ENCODE measurements at regions not wholly inside any gene's neighbourhood (a gene's known extent, or its start where the extent isn't known, plus 50 kb on each side); places are given as distances from the start of the nearest gene placed in this dataset.

DNA sequence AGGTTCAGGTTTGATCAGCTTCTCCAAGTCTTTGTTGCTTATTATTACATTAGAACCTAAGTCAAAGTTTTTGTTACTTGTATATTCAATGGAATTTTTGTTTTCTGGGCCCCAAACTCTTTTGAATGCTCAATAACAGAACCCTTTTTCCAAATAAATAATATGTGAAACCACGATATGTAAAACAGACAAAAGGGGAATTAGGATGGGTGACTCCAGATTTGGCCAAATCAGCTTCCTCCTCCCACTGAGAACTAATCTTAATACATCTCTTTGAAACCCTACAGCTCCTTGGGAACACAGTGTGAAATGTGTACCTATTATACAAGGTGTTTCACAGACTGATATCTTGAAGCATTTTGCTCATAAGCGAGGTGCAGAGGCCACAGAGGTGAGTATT is 67.0 kb upstream of the TNFSF18 start:
- no peak for DNase-seq (ENCODE audit: low read depth)
- no peak overlapping the region for H3K4me3 ChIP-seq (ENCODE audit: low read depth, low read length)
- TF ChIP-seq CTCF (IDR thresholded peaks at IDR 0.05; ENCODE audit: control insufficient read depth, extremely low read depth, insufficient read depth): no peak

GRCh38 chr1:173117108-173117633 is 66.4 kb upstream of the TNFSF18 start:
- no peak for DNase-seq (ENCODE audit: low read depth)
- TF ChIP-seq CTCF (IDR thresholded peaks at IDR 0.05; ENCODE audit: control insufficient read depth, extremely low read depth, insufficient read depth): no peak
- no peak overlapping the region for H3K4me3 ChIP-seq (ENCODE audit: low read depth, low read length)

DNA sequence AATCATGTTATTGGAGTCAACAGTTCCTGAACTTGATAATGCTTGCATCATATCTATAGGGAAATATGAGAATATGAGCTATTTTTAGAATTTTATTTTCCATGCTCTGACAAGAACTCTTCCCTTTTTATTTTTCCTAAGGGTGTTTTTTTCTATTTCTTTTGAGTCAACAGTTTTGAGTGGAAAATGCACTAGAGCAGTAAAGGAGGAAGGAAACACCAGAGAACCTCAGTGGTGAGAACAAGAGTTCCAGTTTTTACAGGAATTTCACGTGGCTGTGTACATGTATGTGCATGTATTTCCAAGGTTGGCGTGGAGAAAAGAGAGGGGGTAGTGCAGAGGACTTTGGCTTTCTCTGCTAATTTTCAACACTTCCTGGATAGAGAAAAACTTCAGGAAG is 63.6 kb upstream of the TNFSF18 start:
- no peak for TF ChIP-seq CTCF (IDR thresholded peaks at IDR 0.05; ENCODE audit: control insufficient read depth, extremely low read depth, insufficient read depth)
- no peak overlapping the region for H3K4me3 ChIP-seq (ENCODE audit: low read depth, low read length)
- no peak for DNase-seq (ENCODE audit: low read depth)

DNA sequence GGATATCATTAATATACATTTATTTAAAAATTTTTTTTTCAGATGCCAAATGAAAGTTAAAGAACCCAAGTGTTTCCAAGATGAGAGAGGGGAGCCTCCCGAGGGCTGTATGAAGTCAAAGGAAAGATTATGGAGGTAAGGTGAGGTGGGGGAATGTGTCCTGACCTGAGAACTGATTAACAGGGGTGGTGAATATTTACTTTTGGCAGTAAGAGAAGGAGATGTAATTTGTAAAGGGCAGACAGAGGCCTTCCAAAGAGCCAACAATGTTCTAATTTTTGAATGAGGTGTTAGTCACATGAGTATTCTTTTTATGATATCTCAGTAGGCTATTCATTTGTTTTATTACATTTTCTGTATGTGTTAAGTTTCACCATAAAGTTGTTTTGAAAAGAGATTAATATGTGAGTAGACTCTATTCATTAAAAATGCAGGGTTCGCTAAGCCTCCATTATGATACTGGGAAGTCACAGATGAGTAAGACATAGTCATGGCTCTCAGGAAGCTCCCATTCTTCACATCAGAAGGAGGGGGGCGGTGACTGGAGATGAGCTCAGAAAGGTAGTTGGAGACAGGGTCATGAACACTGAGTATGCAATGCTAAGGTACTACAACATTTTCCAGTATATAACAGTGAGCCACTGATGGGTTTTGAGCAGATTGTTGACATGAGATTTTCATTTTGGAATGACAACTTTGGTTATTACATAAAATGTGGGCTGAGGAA is 62.4 kb upstream of the TNFSF18 start:
- no peak for DNase-seq (ENCODE audit: low read depth)
- no peak for TF ChIP-seq CTCF (IDR thresholded peaks at IDR 0.05; ENCODE audit: control insufficient read depth, extremely low read depth, insufficient read depth)
- H3K4me3 ChIP-seq (ENCODE audit: low read depth, low read length): no peak overlapping the region

DNA sequence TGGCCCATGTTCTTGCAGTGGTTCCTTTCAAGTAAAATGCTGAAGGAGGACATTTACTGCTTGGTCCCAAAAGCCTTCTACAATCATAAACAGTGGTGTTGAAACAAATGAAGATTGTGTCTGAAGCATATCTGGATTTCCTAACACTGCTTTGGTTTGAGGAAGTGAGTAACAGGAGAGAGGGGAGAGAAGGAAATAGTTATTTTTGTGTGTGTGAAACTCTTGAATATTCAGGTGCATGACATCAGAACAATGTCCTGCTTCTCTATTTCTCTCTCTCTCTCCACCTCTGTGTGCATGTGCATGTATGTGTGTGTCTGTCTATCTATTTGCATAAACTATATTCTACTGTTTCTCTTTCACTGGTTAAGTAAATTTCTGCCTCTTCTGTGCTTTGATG is 61.4 kb upstream of the TNFSF18 start:
- no peak overlapping the region for H3K4me3 ChIP-seq (ENCODE audit: low read depth, low read length)
- no peak for TF ChIP-seq CTCF (IDR thresholded peaks at IDR 0.05; ENCODE audit: control insufficient read depth, extremely low read depth, insufficient read depth)
- no peak for DNase-seq (ENCODE audit: low read depth)

DNA sequence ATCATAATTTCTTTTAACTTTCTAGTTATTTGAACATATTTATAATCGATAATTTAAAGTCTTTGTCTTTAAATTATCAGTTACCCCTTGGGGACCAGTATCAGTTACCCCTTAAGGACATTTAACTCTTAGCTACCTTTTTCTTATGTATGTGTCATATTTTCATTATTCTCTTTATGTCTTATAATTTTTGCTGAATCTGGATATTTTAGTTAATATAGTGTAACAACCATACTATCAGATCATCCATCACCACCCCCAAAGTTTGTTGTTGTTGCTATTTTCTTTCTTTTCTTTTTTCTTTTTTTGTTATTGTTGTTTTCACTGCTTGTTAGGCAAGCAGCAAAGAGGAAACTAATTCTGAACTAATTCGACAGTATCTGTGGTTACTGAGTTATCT is 57.0 kb upstream of the TNFSF18 start:
- no peak overlapping the region for H3K4me3 ChIP-seq (ENCODE audit: low read depth, low read length)
- DNase-seq (ENCODE audit: low read depth): no peak
- TF ChIP-seq CTCF (IDR thresholded peaks at IDR 0.05; ENCODE audit: control insufficient read depth, extremely low read depth, insufficient read depth): no peak

DNA sequence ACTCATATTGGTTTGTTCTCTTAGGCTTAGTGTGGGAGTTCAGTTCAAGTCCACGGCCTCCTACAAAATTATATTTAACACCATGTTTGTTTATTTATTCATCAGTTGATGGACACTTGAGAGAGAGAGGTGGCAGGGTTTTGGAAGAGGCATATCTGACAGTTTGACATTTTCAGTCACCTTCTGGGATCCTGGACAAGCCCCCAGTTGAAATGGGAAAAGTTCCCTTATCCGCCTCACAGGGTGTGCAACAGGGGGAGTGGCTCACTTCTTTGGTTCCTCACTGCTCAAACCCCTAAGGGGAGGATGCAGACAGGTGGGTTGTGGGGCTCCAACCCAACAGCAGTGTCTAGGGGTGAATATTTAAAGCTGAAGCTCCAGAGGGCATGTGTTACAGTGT is 52.3 kb upstream of the TNFSF18 start:
- DNase-seq (ENCODE audit: low read depth): no peak
- no peak overlapping the region for H3K4me3 ChIP-seq (ENCODE audit: low read depth, low read length)
- no peak for TF ChIP-seq CTCF (IDR thresholded peaks at IDR 0.05; ENCODE audit: control insufficient read depth, extremely low read depth, insufficient read depth)

Data from LNCaP clone FGC (cell line).